MCF 10A (cell line): ENCODE measurements at regions not wholly inside any gene's neighbourhood (a gene's known extent, or its start where the extent isn't known, plus 50 kb on each side); places are given as distances from the start of the nearest gene placed in this dataset.

ENCODE experiments used
- BruUV-seq: library from RNA; stranded (reverse); fragments of 400-500 nt; replicated peaks from 2 replicates; lab custom pipeline; 2021; lab: Mats Ljungman, UMichigan
- CTCF ChIA-PET: fragments of 300-600 bp; sonication (Branson Sonifier 250); formaldehyde crosslinking; extraction: SDS; loops from one replicate; lab custom pipeline; 2021; ENCODE audit warnings: antibody characterized with exemption, inconsistent platforms; lab: Yijun Ruan, JAX
- POLR2A ChIA-PET: fragments of 300-600, 350-650 bp; sonication (Branson Sonifier 250); formaldehyde crosslinking; extraction: SDS; loops from one replicate; lab custom pipeline; 2020; ENCODE audit warnings: antibody characterized with exemption, inconsistent platforms; lab: Yijun Ruan, JAX
- DNase-seq: peaks from one replicate; pipeline ENCODE4 v3.0.0-alpha.2; 2018; ENCODE audit not compliant: unreplicated experiment
- H3K27ac Mint-ChIP-seq: one replicate; pipeline ENCODE4 v1.8.0; 2022; ENCODE audit warnings: mild to moderate bottlenecking, low read depth, mixed read lengths; ENCODE audit not compliant: unreplicated experiment
- H3K27me3 Mint-ChIP-seq: one replicate; pipeline ENCODE4 v1.8.0; 2022; ENCODE audit warnings: mixed read lengths; ENCODE audit not compliant: insufficient read depth, unreplicated experiment
- H3K36me3 Mint-ChIP-seq: one replicate; pipeline ENCODE4 v1.8.0; 2022; ENCODE audit warnings: mild to moderate bottlenecking, moderate library complexity, mixed read lengths; ENCODE audit not compliant: insufficient read depth, unreplicated experiment
- H3K4me1 Mint-ChIP-seq: one replicate; pipeline ENCODE4 v1.8.0; 2022; ENCODE audit warnings: mixed read lengths; ENCODE audit not compliant: insufficient read depth, unreplicated experiment
- H3K4me3 Mint-ChIP-seq: one replicate; pipeline ENCODE4 v1.8.0; 2022; ENCODE audit warnings: mild to moderate bottlenecking, moderate library complexity, mixed read lengths; ENCODE audit not compliant: unreplicated experiment
- H3K9me3 Mint-ChIP-seq: one replicate; pipeline ENCODE4 v1.8.0; 2022; ENCODE audit warnings: mixed read lengths; ENCODE audit not compliant: unreplicated experiment
- CTCF ChIP-seq: fragments of 200-600 bp; IDR thresholded peaks from one replicate; pipeline ENCODE4 v1.8.0; 2022; ENCODE audit warnings: antibody characterized with exemption, mild to moderate bottlenecking; ENCODE audit not compliant: unreplicated experiment
- intact Hi-C: fragments of 100-400 bp; cut with micrococcal nuclease; formaldehyde crosslinking; loops from 2 replicates; pipeline ENCODE4 v1.14.1; 2022

- BruUV-seq: no TSS peak
- Mint-ChIP-seq H3K4me3 (no peak overlapping the region), H3K27ac (no peak overlapping the region), H3K36me3 (no peaks in the 10 kb centered on the region), H3K27me3 (no peaks in the 10 kb centered on the region), H3K9me3 (no peaks in the 10 kb centered on the region), H3K4me1 (no peaks in the 10 kb centered on the region)
- intact Hi-C loops: no loop called here
- ChIA-PET CTCF (no interaction called here), POLR2A (no interaction called here)
- TF ChIP-seq CTCF: no peak
- DNase-seq: peak; percentile 63
Measured at GRCh38 chr1:103371234-103371633, 154.3 kb upstream of the RNPC3 start.

GRCh38 chr1:103367186-103367585 is 158.3 kb upstream of the RNPC3 start:
- CTCF ChIA-PET: no interaction called here
- no TSS peak for BruUV-seq
- no peak overlapping the region for H3K27ac Mint-ChIP-seq
- no peak for DNase-seq
- H3K27me3 Mint-ChIP-seq: no peaks in the 10 kb centered on the region
- intact Hi-C loops: no loop called here
- H3K9me3 Mint-ChIP-seq: no peaks in the 10 kb centered on the region
- POLR2A ChIA-PET: no interaction called here
- no peaks in the 10 kb centered on the region for H3K36me3 Mint-ChIP-seq
- H3K4me1 Mint-ChIP-seq: no peaks in the 10 kb centered on the region
- no peak for TF ChIP-seq CTCF
- H3K4me3 Mint-ChIP-seq: no peak overlapping the region

- Mint-ChIP-seq H3K27me3 (no peaks in the 10 kb centered on the region), H3K4me1 (no peaks in the 10 kb centered on the region), H3K27ac (no peak overlapping the region), H3K36me3 (no peaks in the 10 kb centered on the region), H3K9me3 (no peaks in the 10 kb centered on the region), H3K4me3 (no peak overlapping the region)
- intact Hi-C loops: no loop called here
- CTCF ChIA-PET: no interaction called here
- BruUV-seq: no TSS peak
- POLR2A ChIA-PET: no interaction called here
- DNase-seq: no peak
- no peak for TF ChIP-seq CTCF
Measured at GRCh38 chr1:103365860-103366569, 159.5 kb upstream of the RNPC3 start.

- H3K27ac Mint-ChIP-seq: no peak overlapping the region
- no peak for TF ChIP-seq CTCF
- H3K36me3 Mint-ChIP-seq: no peaks in the 10 kb centered on the region
- H3K4me3 Mint-ChIP-seq: no peak overlapping the region
- ChIA-PET CTCF (no interaction called here), POLR2A (no interaction called here)
- intact Hi-C loops: no loop called here
- H3K9me3 Mint-ChIP-seq: no peaks in the 10 kb centered on the region
- no peak for DNase-seq
- BruUV-seq: no TSS peak
- no peaks in the 10 kb centered on the region for H3K4me1 Mint-ChIP-seq
- no peaks in the 10 kb centered on the region for H3K27me3 Mint-ChIP-seq
Measured at GRCh38 chr1:103363008-103363365, 162.5 kb upstream of the RNPC3 start.
